NCI-H1092 treated with DMSO at 0.1 percent for 48 hours (cell line): ENCODE measurements at regions not wholly inside any gene's neighbourhood (a gene's known extent, or its start where the extent isn't known, plus 50 kb on each side); places are given as distances from the start of the nearest gene placed in this dataset.

Experiments
- DNase-seq: peaks from one replicate; lab custom pipeline; 2025; lab: John Stamatoyannopoulos, UW

DNA sequence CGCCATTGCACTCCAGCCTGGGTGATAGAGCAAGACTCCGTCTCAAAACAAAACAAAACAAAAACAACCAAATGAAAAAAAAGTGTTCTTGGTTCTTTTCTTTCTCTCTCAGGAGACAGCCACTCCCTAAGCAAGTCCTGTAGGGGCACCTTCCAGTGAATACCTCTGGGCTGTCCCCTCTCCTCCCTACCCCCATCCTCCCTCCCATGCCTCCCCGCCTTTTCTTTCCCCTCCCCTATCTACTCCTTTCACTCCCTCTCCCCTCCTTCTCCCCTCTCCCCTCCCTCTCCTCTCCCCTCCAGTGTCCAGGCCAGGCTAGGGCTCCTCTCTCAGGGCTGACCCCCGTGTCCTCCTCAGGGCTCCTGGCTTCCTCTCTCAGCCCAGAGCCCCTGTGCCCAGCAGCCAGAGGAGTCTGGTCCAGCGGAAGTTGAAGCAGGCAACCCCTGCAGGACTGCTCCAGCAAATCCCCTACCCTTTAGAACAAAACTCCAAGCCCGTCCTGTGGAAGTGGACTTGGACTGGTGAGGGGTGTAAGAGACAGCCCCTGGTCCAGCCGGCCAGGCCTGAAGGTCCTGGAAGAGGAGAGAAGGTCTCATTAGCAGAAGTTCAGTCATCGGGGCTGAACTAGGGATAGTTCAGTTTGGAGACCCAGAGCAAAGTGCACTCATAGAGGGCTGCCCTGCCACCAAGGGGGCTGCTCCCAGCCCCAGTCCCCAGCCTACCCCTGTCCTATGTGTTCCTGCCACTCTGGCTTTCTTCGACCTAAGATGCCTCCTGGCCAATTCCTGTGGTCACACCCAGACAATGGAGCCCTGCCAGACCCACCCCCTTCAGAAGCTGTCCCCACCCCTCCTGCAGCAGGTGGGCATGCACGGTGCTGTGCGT lies 79.8 kb upstream of the IQSEC1 start:
- no peak for DNase-seq

DNA sequence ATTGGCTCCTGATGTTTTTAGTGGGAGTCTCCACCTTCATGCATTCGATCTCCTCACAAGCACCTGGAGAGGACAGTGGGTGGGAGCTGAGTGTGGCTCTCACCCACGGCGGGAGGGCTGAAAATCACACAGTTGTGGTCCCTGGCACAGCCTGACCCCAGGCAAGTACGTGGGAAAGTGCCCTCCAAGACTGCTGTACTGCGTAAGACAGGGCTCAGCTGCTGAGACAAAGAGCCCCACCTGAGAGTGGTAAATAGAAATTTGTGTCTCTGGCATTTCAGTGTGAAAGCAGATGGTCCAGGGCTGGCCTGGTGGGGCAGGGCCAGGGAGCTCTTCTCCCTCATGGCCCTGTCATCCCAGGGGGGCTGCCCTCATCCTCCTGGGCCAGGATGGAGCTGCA lies 77.4 kb upstream of the IQSEC1 start:
- DNase-seq = no peak

DNA sequence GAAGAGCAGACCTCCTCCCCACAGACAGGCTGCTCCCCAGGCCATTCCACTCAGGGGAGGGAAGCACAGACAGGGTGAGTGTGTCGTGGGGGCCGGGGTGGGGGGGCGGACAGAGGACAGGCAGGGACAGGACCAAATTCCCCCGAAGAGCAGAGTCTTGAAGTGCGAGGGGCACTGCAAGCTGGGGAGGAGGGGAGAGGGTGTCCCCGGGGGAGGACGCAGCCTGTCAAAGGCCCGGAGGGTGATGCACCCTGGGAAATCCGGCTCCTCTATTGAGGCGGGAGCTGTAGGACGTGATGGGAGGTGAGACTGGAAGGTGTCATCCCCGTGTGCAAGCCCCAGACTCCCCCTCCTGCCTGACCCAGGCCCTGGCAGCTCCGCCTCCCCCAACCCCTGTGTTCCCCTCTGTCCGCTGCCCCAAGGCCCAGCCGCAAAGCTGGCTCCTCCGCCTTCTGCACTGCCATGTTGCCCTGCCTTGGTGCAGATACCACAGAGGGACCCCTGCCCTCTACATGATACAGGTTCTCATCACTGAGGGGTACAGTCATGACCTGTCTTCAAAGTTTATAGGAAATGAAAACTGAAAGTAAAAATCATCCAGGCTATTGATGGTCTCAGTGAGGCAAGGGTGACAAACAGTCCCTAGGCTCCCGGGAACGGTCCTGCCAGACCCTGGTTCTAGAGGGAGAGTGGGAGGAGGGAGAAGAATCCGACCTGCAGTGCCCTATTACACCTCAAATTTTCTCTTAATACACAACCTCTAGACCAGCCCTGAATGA lies 76.3 kb upstream of the IQSEC1 start:
- no peak for DNase-seq

DNA sequence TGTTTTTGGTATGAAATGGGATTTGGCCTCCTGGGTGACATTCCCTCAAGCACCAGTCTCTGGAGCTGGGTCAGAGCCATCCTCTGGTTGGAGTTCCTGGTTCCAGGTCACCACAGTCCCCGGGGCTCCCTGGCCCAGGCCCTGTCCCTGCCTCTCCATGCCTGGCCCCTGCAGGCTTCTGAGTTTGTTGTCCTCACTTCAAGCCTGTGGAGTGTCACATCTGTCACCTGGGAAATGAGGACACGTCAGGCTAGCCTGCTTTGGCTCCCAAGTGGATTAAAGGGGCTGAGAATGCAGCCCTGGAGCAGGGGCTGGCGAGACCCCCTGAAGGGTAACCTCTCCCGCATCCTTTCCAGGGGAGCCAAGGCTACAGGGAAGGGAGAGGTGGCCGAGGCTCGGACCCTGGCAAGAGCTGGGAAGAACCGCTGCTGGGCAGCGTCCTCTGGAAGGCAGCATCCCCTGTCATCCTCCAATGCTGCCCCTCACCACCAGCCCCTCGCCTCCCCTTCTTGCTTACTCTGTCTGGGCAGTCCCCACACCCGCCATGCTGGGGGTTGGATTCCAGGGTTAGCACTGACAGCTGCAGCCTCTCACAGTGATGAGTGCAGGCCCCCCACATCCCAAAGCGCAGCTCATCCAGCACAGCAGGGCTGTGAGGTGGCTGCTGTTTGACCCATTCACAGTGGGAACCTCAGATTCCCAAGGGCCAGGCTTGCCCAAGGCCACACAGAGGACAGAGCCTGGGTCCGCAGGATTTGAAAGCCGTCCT lies 75.5 kb upstream of the IQSEC1 start:
- DNase-seq = no peak

DNA sequence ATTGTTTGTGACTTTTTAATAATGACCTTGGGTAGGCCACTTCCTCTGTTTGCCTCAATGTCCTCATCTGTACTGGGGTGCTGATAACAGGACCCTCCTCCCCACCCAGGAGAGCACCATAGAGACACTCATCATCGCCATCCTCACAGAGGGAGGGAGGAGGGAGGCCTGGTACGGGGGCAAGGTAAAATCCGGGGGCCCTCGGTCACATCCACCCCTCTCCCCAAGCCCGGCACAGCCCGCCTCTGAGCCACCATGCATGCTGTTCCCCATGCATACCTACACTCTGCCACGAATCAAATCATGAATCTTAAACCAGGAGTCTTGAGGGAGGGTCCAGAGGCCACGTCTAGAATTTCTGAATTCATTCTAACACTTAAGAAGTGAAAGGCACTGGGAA lies 74.9 kb upstream of the IQSEC1 start:
- DNase-seq = no peak

DNA sequence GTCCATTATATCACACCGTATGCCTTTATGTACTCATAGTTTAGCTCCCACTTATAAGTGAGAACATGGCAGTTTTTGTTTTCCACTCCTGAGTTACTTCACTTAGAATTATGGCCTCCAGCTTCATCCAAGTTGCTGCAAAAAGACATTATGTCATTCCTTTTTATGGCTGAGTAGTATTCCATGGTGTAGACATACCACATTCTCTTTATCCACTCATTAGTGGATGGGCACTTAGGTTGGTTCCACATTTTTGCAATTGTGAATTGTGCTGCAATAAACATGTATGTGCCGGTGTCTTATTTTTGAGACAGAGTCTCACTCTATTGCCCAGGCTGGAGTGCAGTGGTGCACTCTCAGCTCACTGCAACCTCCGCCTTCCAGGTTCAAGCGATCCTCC lies 74.1 kb upstream of the IQSEC1 start:
- DNase-seq = no peak

DNA sequence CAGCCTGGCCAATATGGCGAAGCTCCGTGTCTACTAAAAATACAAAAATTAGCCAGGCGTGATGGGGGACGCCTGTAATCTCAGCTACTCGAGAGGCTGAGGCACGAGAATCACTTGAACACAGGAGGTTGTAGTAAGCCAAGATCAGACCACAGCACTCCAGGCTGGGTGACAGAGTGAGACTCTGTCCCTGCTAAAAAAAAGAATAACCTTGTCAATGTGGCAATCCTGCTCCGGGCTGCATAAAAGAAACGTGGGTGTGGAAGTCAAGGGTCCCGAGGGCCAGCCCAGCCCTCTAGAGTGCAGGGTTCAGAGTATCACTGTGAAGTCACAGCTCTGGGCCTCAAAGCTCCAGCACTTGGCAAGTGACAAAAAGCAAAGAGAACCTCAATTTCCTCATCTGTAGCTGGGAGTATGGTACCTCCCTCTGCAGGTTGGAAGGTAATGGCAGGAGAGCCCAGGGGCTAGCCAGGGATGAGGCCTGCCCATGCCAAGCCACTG lies 73.5 kb upstream of the IQSEC1 start:
- DNase-seq = no peak

DNA sequence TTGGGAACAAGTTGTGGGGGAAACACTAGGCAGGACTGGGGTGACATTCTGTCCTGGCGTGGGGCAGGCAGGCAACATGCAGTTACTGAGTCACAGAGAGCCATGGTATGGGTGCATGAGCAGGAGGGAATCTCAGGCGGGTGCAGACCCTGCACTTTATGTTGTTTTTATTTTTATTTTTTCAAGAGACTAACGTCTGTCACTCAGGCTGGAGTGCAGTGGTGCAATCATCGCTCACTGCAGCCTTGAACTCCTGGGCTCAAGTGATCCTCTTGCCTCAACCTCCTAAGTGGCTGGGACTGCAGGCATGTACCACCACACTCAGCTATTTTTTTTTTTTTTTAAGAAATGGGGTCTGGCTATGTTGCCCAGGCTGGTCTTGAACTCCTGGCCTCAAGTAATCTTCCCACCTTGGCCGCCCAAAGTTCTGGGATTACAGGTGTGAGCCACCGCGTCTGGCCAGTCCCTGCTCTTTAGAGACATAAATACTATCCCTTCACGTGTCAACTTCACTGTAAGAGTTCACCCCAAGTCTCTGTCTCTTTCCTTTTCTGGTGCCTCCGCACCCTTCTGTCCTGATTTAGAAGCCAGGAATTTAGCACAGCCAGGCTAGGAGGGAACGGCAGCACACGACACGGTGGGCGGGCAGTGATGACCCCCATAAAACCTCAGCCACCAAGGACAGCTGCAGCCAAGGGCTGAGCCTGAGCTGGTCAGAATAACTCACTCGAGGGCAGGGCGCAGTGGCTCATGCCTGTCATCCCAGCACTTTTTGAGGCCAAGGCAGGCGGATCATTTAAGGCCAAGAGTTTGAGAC lies 72.8 kb upstream of the IQSEC1 start:
- no peak for DNase-seq

DNA sequence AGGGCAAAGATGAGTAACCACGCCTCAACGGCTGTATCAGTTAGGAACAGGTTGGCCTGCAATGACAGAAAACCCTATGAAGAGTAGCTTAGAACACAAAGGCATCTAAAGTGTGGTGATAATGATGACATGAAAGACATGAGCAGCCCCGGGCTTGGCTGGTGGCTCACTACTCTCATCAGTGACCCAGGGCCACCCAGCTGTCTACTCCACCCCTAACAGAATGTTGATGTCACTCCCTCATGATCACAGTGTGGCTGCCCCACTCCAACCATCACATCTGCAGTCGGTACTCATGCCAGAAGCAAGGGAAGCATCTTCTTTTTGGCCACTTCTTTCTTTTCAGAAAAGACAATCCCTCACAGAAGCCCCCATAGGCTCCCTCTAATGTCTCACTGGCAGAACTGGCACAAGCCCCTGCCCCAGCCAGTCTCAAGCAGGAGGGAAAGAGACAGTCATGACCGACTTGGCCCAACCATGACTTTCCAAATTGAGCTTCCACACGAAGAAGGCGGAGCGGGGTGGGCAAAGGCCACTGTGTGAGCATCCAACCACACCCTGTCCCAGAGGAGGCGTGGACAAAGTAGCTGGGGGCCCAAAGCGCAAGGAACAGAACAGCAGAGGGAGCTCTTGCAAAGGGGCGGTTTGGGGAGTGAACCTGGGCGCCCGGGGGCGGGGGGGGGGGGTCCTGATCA lies 72.0 kb upstream of the IQSEC1 start:
- DNase-seq = no peak

DNA sequence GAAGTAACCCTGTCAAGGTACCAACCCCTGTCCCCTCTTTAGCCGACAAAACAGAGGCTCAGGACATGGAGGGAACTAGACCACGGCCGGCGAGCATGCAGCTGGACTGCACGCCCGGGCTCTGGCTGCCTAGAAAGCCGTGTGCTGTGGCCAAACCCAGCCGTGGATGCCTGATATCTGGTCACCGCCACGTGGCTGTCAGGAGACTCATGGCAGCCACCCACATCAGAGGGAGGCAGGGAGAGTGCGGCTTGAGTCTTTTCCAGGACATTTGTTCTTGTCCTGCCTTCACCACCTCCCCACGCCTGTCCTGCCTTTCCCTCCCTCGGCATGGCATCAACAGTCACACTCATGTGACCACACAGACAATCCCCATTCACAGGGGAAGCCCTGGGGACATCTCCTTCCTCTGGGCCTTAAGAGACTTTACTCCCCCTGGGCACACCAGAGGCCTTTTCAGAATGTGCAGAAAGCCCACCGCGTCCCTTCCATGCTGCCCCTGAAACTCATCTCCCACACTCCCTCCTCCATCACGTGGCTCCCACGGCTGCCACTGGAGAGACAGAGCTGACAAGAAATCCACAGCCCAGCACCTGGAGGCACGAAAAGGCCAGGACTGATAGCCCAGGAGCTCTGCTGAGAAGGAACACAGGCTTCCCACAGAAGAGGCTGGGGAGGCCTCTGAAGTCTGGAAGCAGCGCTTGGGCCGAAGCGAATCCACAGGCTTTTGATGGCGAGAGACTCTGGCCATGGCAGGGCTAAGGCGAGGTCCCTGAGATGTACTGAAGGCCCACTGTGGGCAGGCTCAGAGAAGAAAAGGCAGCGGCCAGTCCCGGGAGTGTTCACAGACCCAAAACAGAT lies 71.2 kb upstream of the IQSEC1 start:
- no peak for DNase-seq

DNA sequence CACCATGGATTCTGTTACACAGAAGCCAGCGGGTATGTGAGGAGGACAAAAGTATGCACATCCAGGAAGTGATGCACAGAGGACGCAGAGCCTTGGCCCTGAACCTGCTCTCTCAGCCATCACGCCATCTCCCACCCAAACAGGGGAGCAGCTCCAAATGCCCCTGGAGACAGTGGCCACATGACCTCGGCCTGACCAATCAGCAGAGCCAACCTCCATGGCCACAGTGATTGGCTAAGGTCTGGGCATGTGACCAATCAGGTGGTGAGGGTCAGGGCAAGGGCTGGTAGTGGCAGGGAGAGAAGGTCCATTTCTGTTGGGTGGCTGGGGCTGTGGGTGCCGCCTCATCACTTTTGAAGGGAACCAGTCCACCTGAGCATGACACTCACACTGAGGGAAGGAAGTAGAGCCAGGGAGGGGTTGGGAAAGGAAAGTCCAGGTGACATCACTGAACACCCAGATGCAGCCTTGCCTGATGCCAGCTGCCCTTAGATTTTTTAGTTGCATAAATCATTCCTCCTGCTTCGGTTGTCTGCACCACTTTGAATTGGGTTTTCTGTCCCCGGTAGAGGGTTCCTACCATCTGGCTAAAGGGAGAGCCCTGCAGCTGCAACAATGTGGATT lies 70.3 kb upstream of the IQSEC1 start:
- no peak for DNase-seq

DNA sequence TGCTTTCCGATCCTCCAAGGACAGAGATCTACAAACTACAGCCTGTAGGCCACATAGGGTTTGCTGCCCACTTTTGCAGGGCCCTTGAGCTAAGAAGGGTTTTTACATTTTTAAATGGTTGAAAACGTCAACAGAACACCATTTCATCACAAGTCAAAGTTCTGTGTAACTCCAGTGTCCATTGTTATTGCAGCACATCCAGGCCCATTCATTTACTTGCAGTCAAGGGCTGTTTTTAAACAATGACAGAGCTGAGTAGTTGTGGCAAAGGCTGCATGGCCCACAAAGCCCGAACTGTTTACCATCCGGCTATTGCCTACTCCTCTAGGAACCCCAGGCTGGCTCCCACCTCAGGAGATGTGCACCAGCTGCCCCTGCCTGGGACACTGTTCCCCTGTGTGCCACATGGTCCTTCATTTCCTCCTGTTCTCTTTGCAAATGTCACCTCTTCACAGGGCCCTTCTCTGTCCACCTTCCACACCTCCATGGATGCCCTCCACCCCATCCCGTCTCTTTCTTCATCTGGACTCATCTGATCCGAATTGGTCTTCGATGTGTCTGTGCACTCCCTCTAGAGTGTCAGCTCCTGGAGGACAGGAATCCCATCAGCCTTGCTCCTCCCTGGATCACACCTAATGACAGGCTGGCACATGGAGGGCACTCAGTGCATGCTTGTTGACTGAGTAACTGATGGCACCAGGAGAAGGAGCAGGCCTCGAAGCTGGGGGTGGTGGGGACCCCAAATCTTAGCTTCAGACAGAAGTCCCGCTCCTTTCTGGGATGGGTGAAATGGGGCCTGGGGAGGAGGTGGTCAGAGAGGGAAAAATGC lies 69.5 kb upstream of the IQSEC1 start:
- no peak for DNase-seq

DNA sequence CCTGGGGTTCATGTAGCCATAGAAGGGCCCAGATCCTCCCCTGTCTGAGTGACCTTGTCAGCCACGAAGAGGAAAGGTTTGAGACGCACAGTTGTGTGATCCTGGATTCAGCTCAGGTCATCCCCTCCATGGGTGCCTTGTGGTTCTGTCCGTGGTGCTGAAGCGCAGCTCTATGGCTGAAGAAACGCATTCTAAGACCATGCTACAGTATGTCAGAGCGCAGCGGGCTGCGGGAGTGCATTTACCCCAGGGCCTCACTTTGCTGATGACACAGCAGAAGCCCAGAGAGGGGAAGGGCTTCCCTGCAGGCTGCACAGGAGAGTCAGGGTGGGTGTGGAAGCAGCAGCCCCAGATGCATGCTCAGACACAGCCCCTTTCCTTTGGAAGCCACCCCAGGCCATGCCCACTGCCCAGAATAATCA lies 68.8 kb upstream of the IQSEC1 start:
- DNase-seq = no peak

DNA sequence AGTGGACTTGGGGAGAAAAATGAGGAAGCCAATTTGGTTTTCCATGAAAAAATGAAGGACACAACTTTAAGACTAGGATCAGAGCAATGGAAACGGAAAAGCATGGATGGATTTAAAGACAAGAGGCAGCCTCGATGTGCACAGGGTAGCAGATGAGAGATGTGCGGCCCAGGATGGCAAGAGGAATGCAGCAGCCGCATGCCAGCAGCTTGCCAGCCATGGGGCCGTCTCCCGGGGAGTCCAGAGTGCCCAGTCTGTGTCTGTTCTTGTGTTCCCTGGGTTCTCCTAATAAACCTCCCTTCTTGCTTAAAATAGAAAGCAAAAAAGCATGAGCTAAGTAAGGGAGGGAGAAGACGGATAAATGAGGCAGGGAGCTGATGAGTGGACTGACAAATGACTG lies 68.0 kb upstream of the IQSEC1 start:
- no peak for DNase-seq

DNA sequence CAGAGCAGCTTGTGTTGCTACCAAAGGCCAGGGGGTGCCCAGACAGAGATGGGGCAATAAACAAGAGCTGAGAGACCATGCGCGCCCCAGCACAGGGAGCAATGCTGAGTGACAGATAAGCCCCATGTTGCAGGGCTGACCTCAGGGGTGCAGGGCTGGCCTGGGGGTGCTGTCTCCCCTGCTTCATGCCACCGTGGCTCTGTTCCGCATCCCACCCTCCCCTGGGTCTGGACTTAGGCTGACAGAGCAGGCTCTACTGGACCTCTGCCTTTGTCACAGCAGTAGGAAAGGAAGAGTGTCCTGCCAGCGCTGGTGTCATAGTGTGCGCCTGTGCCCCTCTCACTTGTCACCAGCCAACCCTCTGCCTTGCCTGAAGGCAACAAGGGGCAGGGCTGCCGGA lies 67.4 kb upstream of the IQSEC1 start:
- DNase-seq = no peak

DNA sequence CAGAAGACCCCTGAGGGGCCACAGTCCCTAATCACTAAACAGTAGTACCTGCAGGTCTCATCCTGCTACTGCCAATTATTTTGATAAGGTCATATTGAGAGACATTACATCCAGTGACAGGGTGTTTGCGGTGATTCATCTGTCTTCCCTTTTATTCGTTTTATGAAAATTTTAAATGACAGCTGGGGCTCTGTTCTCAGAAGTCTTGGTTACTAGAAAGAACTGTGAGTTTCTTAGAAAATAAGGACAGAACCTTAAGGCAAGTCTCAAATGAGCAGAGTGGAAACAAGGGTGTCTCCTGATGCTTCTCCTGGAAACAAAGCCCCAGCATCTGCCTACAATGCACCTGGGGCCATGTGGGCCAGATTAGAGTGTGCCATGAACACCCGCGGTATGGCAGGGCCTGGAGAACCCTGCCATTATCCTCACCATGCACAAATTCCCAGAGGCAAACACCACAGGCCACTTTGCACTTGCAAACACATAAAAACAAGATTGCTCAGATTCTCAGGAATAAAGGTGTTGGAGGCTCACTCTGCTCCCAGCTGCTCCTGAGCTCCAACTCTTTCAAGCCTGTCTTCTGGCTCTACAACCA lies 66.3 kb upstream of the IQSEC1 start:
- no peak for DNase-seq

DNA sequence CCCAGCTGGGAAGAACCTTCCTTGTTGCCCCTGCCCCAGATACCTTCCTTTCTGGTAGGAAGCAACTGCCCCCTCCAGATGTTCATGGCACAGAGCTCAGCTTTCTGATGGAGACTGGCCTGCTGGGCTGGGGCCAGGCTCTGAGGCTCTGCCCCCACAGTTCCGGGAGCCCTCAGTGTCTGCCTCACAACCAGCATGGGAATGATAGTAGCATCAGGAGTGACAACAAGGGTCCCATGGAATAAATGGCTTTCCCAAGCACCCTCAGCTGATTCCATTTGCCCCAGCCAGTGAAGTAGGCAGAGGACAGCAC lies 65.6 kb upstream of the IQSEC1 start:
- DNase-seq = no peak
